Kidney (tissue), 13 donors: ENCODE measurements at regions not wholly inside any gene's neighbourhood (a gene's known extent, or its start where the extent isn't known, plus 50 kb on each side); places are given as distances from the start of the nearest gene placed in this dataset.

Source experiments
- DNase-seq, 5 donors: peaks; one replicate each; pipeline ENCODE4 v3.0.0-alpha.2; 2013 to 2020
- FAIRE-seq: peaks from 2 replicates; lab custom pipeline; 2012; peaks lifted over from hg19 to GRCh38; lab: Jason Lieb, UNC
- H3K27ac ChIP-seq, 2 donors: one replicate each; pipeline ENCODE4 v1.7.0; 2013; ENCODE audit warnings: low read depth in 2 of 2, low read length in 2 of 2, inconsistent platforms in 1 of 2
- H3K27me3 ChIP-seq: one replicate; pipeline ENCODE4 v1.7.1; 2013; ENCODE audit warnings: low read length, inconsistent platforms; ENCODE audit not compliant: control insufficient read depth, insufficient read depth
- H3K36me3 ChIP-seq, 3 donors: one replicate each; pipeline versions ENCODE4 v1.7.0 to v1.7.1; 2013; ENCODE audit warnings: low read length in 3 of 3, control low read depth in 1 of 3, inconsistent platforms in 1 of 3; ENCODE audit not compliant: insufficient read depth in 3 of 3, control insufficient read depth in 2 of 3
- H3K4me1 ChIP-seq, 3 donors: one replicate each; pipeline versions ENCODE4 v1.7.0 to v1.7.1; 2013; ENCODE audit warnings: low read length in 3 of 3, inconsistent platforms in 1 of 3, low read depth in 1 of 3; ENCODE audit not compliant: control insufficient read depth in 2 of 3, insufficient read depth in 2 of 3
- H3K4me3 ChIP-seq, 3 donors: one replicate each; pipeline versions ENCODE4 v1.7.0 to v1.8.1; 2013; ENCODE audit warnings: low read length in 3 of 3, control low read depth in 1 of 3, inconsistent platforms in 1 of 3
- H3K9ac ChIP-seq, 3 donors: one replicate each; pipeline versions ENCODE4 v1.7.0 to v1.7.1; 2013; ENCODE audit warnings: low read length in 3 of 3, control low read depth in 1 of 3, inconsistent platforms in 1 of 3
- H3K9me3 ChIP-seq, 3 donors: one replicate each; pipeline versions ENCODE4 v1.7.0 to v1.7.1; 2013; ENCODE audit warnings: low read length in 3 of 3, control low read depth in 1 of 3, inconsistent platforms in 1 of 3; ENCODE audit not compliant: control insufficient read depth in 2 of 3, insufficient read depth in 1 of 3
- intact Hi-C: fragments of 100-400 bp; cut with DNase I; formaldehyde crosslinking; loops from one replicate; pipeline ENCODE4 v1.11.1; 2022
- TF ChIP-seq, protein P1 (sequence below): IDR thresholded peaks from 3 replicates; pipeline ENCODE4 v1.5.1; 2012; ENCODE audit warnings: mild to moderate bottlenecking, moderate library complexity, borderline replicate concordance; ENCODE audit not compliant: insufficient read depth; ENCODE audit errors: extremely low read depth
- donor health status: control.
- donor health status: control.
- donor health status: control.
- donor health status: control.
- donor health status: control.
- donor health status: DM: yes; HTN: yes; CAD: no.
- donor health status: Normal renal cell carcinoma (clear cell type).

DNA sequence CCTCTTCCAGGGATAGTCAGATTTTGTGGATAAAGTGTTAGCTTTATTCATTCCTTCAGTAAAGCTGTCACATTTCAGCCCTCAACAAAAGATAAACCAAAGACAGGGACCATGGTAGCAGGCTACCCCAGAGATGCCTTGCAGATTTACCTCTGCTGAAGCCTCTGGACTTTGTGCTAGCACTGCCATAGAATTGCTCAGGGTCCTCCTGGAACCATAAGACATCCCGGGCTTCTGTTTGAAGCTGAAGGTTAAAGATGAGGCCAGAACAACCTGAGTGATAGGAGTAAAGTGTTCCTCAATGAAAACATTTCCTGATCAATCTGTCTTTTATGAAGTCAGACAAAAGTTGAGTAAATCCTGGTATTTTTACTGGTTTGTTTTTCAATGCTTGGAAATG lies 57.5 kb upstream of the ARL15 start:
- H3K27ac ChIP-seq: no peak overlapping the region
- no peak for DNase-seq
- intact Hi-C loops: no loop called here
- H3K9ac ChIP-seq: no peak overlapping the region
- no peaks in the 10 kb centered on the region for H3K27me3 ChIP-seq
- FAIRE-seq: no peak
- no peaks in the 10 kb centered on the region for H3K36me3 ChIP-seq
- H3K4me1 ChIP-seq: no peaks in the 10 kb centered on the region
- TF ChIP-seq, protein P1, sequence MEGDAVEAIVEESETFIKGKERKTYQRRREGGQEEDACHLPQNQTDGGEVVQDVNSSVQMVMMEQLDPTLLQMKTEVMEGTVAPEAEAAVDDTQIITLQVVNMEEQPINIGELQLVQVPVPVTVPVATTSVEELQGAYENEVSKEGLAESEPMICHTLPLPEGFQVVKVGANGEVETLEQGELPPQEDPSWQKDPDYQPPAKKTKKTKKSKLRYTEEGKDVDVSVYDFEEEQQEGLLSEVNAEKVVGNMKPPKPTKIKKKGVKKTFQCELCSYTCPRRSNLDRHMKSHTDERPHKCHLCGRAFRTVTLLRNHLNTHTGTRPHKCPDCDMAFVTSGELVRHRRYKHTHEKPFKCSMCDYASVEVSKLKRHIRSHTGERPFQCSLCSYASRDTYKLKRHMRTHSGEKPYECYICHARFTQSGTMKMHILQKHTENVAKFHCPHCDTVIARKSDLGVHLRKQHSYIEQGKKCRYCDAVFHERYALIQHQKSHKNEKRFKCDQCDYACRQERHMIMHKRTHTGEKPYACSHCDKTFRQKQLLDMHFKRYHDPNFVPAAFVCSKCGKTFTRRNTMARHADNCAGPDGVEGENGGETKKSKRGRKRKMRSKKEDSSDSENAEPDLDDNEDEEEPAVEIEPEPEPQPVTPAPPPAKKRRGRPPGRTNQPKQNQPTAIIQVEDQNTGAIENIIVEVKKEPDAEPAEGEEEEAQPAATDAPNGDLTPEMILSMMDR: no peak
- H3K9me3 ChIP-seq: no peaks in the 10 kb centered on the region
- no peak overlapping the region for H3K4me3 ChIP-seq

DNA sequence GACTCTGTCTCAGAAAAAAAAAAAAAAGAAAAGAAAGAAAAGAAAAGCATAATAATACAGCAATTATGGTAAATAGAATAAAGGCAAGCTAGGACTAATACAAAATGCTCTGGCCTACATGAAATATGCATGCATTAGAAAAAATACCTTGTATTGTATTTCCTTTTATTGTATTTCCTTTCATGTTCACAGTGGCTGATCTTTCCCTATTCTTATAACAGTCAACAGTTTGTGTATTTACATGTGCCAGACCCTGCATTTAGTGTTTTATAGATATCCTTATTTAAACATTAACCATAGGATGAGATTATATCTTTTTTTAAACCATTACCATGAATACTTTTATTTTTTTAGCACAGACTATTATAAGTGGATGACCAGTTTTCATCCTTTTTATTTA lies 56.3 kb upstream of the ARL15 start:
- no peak overlapping the region for H3K27ac ChIP-seq
- no peak overlapping the region for H3K9ac ChIP-seq
- FAIRE-seq (no peak), DNase-seq (no peak)
- H3K9me3 ChIP-seq: no peaks in the 10 kb centered on the region
- intact Hi-C loops: no loop called here
- H3K4me1 ChIP-seq: peaks cover 0 to 3% (median 2%) of the 10 kb centered on the region in 3 donors
- TF ChIP-seq, protein P1: no peak
- no peaks in the 10 kb centered on the region for H3K27me3 ChIP-seq
- no peaks in the 10 kb centered on the region for H3K36me3 ChIP-seq
- H3K4me3 ChIP-seq: no peak overlapping the region

DNA sequence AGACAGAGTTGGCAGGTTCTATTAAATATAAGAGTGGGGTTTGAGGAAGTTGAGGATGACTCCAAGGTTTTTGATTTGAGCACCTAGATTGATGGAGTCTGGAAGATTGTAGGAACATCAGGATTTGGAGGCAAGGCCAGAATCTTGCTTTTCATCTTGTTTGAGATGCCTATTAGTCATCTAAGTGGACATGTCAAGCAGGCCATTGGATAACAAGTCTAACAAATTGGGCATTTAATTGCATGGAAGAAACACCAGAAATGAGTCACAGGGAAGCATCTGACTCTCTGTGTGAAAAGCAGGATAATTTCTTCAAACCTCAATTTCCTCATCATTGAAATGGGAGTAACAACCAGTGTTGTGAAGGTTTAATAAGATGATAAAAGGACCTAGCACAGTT lies 53.3 kb upstream of the ARL15 start:
- Histone ChIP-seq H3K27ac (no peak overlapping the region), H3K27me3 (no peaks in the 10 kb centered on the region), H3K9ac (no peak overlapping the region), H3K4me1 (peaks cover 0 to 13% (median 4%) of the 10 kb centered on the region in 3 donors), H3K9me3 (no peaks in the 10 kb centered on the region), H3K36me3 (no peaks in the 10 kb centered on the region), H3K4me3 (no peak overlapping the region)
- intact Hi-C loops: no loop called here
- FAIRE-seq (no peak), DNase-seq (no peak)
- TF ChIP-seq, protein P1: no peak

DNA sequence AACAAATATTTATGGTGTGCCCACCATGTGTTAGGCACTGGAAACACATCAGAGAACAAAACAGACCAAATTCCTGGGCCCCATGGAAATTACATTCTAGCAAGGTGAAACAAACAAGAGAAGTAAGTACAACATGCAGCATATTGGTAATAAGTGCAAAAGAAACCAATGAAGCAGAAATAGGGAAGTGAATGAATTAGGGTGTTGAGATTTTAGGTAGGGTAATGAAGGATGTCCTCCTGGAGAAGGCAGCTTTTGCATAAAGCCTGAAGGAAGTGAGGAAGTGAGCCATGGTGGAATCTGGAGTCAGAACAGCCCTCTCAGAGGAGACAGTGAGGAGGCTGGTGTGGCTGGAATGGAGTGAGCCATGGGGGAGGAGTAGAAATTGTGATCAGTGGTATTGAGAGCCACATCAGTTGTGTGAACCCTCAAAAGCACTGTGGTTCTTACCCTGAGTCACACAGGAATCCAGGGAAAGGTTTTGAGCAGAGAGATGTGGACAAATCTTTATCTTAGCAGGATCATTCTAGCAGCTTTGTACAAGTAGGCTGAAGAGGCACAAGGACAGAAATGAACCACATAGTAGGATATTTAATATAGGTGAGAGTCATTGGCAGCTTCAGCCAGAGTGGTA lies 52.7 kb upstream of the ARL15 start:
- intact Hi-C loops: no loop called here
- H3K36me3 ChIP-seq: no peaks in the 10 kb centered on the region
- H3K9ac ChIP-seq: no peak overlapping the region
- TF ChIP-seq, protein P1: no peak
- DNase-seq (no peak), FAIRE-seq (no peak)
- H3K4me3 ChIP-seq: no peak overlapping the region
- no peaks in the 10 kb centered on the region for H3K9me3 ChIP-seq
- H3K27me3 ChIP-seq: no peaks in the 10 kb centered on the region
- no peak overlapping the region for H3K27ac ChIP-seq
- H3K4me1 ChIP-seq: peaks cover 0 to 13% (median 4%) of the 10 kb centered on the region in 3 donors
